Gastrocnemius medialis (tissue), 4 donors: ENCODE measurements at regions not wholly inside any gene's neighbourhood (a gene's known extent, or its start where the extent isn't known, plus 50 kb on each side); places are given as distances from the start of the nearest gene placed in this dataset.

Experiments used
- ATAC-seq, 2 donors: fragments of 150-250 bp; one replicate each; pipeline ENCODE4 v1.9.1; 2016
- DNase-seq, 2 donors: peaks; one replicate each; pipeline ENCODE4 v3.0.0-alpha.2; 2019
- H3K27ac ChIP-seq, 4 donors: fragments of 200-600 bp; sonication (generic); 1 replicate in 1 of 4; 2 replicates in 3 of 4; pipeline ENCODE4 v1.5.1; 2016 to 2018; ENCODE audit warnings: mild to moderate bottlenecking in 2 of 4, moderate library complexity in 1 of 4
- H3K27me3 ChIP-seq, 3 donors: fragments of 200-600 bp; sonication (generic) in 2 of 3; 1 replicate in 1 of 3; 2 replicates in 2 of 3; pipeline versions ENCODE4 v1.5.1 to v1.6.0; 2016 to 2019; ENCODE audit warnings: mild to moderate bottlenecking in 1 of 3, moderate library complexity in 1 of 3
- H3K36me3 ChIP-seq, 2 donors: fragments of 200-600 bp; sonication (generic) in 1 of 2; one replicate each; pipeline ENCODE4 v1.5.1; 2017 to 2018
- H3K4me1 ChIP-seq, 2 donors: fragments of 200-600 bp; sonication (generic) in 1 of 2; one replicate each; pipeline ENCODE4 v1.5.1; 2016 to 2017; ENCODE audit warnings: mild to moderate bottlenecking in 2 of 2
- H3K4me3 ChIP-seq, 4 donors: fragments of 200-600 bp; sonication (generic) in 3 of 4; 1 replicate in 1 of 4; 2 replicates in 3 of 4; pipeline ENCODE4 v1.5.1; 2016 to 2019; ENCODE audit warnings: mild to moderate bottlenecking in 2 of 4
- H3K9me3 ChIP-seq, 3 donors: fragments of 200-600 bp; sonication (generic) in 2 of 3; 1 replicate in 1 of 3; 2 replicates in 2 of 3; pipeline ENCODE4 v1.5.1; 2016 to 2019
- POLR2A ChIP-seq, 2 donors: fragments of 450-650 bp; IDR thresholded peaks; one replicate each; pipeline ENCODE4 v1.6.1; 2017; ENCODE audit warnings: antibody characterized with exemption in 2 of 2, mild to moderate bottlenecking in 2 of 2, moderate library complexity in 2 of 2
- in situ Hi-C, 4 donors: fragments of 200-750 bp; cut with MboI; loops; one replicate each; pipeline versions ENCODE4 v1.15.0 to v1.8.0; 2017; ENCODE audit warnings: low sequenced_read_pairs in 4 of 4
- intact Hi-C: fragments of 100-400 bp; cut with DNase I; formaldehyde crosslinking; loops from one replicate; pipeline ENCODE4 v1.15.1; 2023; ENCODE audit warnings: low total_unique reads
- TF ChIP-seq, protein P1 (sequence below), 5 experiments: fragments of 450-650 bp in 3 of 5; fragments of 200-600 bp in 2 of 5; sonication (generic) in 2 of 5; IDR thresholded peaks in 4 of 5; conservative IDR thresholded peaks in 1 of 5; 1 replicate in 4 of 5; 2 replicates in 1 of 5; pipeline ENCODE4 v1.5.1; 2016 to 2019; ENCODE audit warnings: antibody characterized with exemption in 5 of 5, mild to moderate bottlenecking in 3 of 5, moderate library complexity in 3 of 5

DNA sequence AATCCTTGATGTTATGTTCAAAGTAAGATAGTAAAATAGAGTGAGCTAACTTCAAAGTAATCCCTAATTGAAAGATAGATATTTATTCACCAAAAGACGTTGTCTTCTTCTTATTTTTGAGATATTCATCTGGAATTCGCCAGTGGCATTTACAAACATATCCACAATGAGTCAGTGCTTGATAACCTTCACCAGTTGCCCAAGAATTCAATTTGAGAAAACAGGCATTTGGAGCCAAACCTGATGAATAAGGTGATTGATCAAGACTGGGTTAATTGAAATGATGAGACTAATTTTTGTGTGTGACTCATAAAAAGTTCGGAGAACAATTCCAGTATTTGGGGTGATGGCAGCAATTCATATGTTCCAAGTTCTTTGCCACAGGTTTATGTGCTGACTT is 344.0 kb downstream of the ARL4A start:
- intact Hi-C loops: no loop called here
- no peaks in the 10 kb centered on the region for H3K36me3 ChIP-seq

DNA sequence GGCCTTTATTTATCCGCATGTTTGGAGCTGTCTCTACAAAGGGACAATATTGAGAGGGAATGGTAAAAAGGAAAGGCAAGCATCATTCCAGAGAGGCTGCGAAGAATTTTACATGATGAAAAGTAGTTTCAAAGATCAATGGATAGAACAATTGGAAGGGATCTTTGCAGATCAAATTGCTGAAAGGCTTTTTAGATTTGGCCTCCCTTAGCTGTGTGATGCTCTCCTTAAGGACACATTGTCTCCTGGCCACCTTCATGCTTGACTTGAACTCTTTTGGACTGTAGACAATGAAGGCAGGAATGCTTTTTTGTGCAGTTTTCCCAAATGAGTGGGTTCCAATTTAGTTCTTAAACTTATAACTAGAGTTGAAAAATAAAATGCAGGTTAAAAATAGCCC is 344.7 kb downstream of the ARL4A start:
- Histone ChIP-seq H3K9me3 (no peaks in the 10 kb centered on the region), H3K36me3 (no peaks in the 10 kb centered on the region), H3K27me3 (no peaks in the 10 kb centered on the region), H3K4me3 (no peak overlapping the region), H3K27ac (no peak overlapping the region), H3K4me1 (no peaks in the 10 kb centered on the region)
- intact Hi-C loops: no loop called here
- DNase-seq (no peak), ATAC-seq (no peak)
- in situ Hi-C loops: no loop called here
- no peak for TF ChIP-seq POLR2A (IDR thresholded peaks at IDR 0.05)
- TF ChIP-seq, protein P1, sequence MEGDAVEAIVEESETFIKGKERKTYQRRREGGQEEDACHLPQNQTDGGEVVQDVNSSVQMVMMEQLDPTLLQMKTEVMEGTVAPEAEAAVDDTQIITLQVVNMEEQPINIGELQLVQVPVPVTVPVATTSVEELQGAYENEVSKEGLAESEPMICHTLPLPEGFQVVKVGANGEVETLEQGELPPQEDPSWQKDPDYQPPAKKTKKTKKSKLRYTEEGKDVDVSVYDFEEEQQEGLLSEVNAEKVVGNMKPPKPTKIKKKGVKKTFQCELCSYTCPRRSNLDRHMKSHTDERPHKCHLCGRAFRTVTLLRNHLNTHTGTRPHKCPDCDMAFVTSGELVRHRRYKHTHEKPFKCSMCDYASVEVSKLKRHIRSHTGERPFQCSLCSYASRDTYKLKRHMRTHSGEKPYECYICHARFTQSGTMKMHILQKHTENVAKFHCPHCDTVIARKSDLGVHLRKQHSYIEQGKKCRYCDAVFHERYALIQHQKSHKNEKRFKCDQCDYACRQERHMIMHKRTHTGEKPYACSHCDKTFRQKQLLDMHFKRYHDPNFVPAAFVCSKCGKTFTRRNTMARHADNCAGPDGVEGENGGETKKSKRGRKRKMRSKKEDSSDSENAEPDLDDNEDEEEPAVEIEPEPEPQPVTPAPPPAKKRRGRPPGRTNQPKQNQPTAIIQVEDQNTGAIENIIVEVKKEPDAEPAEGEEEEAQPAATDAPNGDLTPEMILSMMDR (IDR thresholded peaks at IDR 0.05 in 4 of 5, conservative IDR thresholded peaks at IDR 0.05 in 1 of 5): no peak

More for the DNA sequence above, 344.0 kb downstream of the ARL4A start:
- no peaks in the 10 kb centered on the region for H3K27me3 ChIP-seq
- no peaks in the 10 kb centered on the region for H3K4me1 ChIP-seq
- no peak overlapping the region for H3K4me3 ChIP-seq
- in situ Hi-C loops: no loop called here
- DNase-seq (no peak), ATAC-seq (no peak)
- no peak overlapping the region for H3K27ac ChIP-seq
- no peak for TF ChIP-seq POLR2A (IDR thresholded peaks at IDR 0.05)
- TF ChIP-seq, protein P1 (IDR thresholded peaks at IDR 0.05 in 4 of 5, conservative IDR thresholded peaks at IDR 0.05 in 1 of 5): no peak
- H3K9me3 ChIP-seq: no peaks in the 10 kb centered on the region

DNA sequence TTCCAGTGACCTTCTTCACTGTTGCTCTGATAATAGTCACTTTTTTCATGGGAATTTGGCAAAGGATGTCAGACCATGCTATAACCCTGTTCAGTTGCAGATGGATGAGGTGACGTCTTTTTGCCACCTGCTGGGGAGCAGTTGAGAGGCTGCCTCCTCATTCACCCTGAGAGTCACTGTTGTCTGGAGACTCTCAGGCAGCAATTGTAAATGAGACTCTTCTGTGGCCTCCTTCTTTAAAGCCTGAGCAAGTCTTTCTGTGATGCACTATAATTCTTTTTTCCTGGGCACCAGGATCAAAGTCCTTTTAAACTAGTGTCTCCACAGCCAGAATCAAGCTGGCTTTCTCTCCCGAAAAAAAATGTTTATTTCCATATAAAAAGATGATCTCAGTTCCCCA is 345.1 kb downstream of the ARL4A start:
- Histone ChIP-seq H3K36me3 (no peaks in the 10 kb centered on the region), H3K4me1 (no peaks in the 10 kb centered on the region), H3K4me3 (no peak overlapping the region), H3K27ac (no peak overlapping the region), H3K9me3 (no peaks in the 10 kb centered on the region), H3K27me3 (no peaks in the 10 kb centered on the region)
- intact Hi-C loops (no loop called here), in situ Hi-C loops (no loop called here)
- no peak for TF ChIP-seq POLR2A (IDR thresholded peaks at IDR 0.05)
- TF ChIP-seq, protein P1 (IDR thresholded peaks at IDR 0.05 in 4 of 5, conservative IDR thresholded peaks at IDR 0.05 in 1 of 5): no peak
- DNase-seq: no peak
- ATAC-seq: no peak

DNA sequence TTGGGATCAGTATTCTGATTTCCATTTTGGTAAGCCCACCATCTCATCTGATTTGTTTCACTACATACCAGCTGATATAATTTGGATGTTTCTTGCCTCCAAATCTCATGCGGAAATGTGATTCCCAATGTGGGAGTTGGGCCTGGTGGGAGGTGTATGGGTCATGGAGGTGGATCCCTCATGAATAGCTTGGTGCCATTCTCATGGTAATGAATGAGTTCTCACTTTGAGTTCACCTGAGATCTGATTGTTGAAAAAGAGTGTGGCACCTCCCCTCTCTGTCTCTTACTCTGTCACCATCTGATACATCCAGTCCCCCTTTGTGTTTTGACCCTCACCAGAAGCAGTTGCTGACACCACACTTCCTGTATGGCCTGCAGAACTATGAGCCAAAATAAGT is 347.3 kb downstream of the ARL4A start:
- H3K4me1 ChIP-seq: no peaks in the 10 kb centered on the region
- intact Hi-C loops: no loop called here
- no peaks in the 10 kb centered on the region for H3K36me3 ChIP-seq
- no peak overlapping the region for H3K4me3 ChIP-seq
- no peak overlapping the region for H3K27ac ChIP-seq
- no peaks in the 10 kb centered on the region for H3K27me3 ChIP-seq
- in situ Hi-C loops: no loop called here
- DNase-seq: no peak
- ATAC-seq: no peak
- no peaks in the 10 kb centered on the region for H3K9me3 ChIP-seq
- TF ChIP-seq, protein P1 (IDR thresholded peaks at IDR 0.05 in 4 of 5, conservative IDR thresholded peaks at IDR 0.05 in 1 of 5): no peak
- TF ChIP-seq POLR2A (IDR thresholded peaks at IDR 0.05): no peak

DNA sequence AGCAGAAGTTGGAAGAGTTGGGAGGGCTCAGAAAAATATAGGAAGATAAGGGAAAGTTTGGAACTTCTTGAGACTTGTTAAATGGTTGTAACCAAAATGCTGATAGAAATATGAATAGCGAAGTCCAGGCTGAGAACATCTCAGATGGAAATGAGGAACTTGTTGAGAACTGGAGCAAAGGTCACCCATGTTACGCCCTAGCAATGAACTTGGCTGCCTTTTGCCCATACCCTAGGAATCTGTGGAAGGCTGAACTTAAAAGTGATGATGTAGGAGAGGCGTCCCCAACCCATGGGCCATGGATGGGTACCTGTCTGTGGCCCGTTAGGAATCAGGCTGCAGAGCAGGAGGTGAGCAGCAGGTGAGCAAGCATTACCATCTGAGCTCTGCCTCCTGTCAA is 347.8 kb downstream of the ARL4A start:
- ATAC-seq: no peak
- no peak for TF ChIP-seq POLR2A (IDR thresholded peaks at IDR 0.05)
- TF ChIP-seq, protein P1 (IDR thresholded peaks at IDR 0.05 in 4 of 5, conservative IDR thresholded peaks at IDR 0.05 in 1 of 5): no peak
- H3K4me3 ChIP-seq: no peak overlapping the region
- intact Hi-C loops: no loop called here
- no peak overlapping the region for H3K27ac ChIP-seq
- H3K4me1 ChIP-seq: no peaks in the 10 kb centered on the region
- DNase-seq: no peak
- in situ Hi-C loops: no loop called here
- no peaks in the 10 kb centered on the region for H3K9me3 ChIP-seq
- no peaks in the 10 kb centered on the region for H3K27me3 ChIP-seq
- no peaks in the 10 kb centered on the region for H3K36me3 ChIP-seq
